NT2/D1 (cell line): ENCODE measurements at regions not wholly inside any gene's neighbourhood (a gene's known extent, or its start where the extent isn't known, plus 50 kb on each side); places are given as distances from the start of the nearest gene placed in this dataset.
"Not testable (repeated sequence)": the region's sequence is repeated elsewhere in the genome, so short reads cannot be mapped to it uniquely, and the experiment has no call there.

Experiments used
- DNase-seq: peaks from one replicate; pipeline ENCODE4 v3.0.0-alpha.2; 2011; ENCODE audit warnings: low read depth, low spot score
- H3K27me3 ChIP-seq: 2 replicates; pipeline ENCODE4 v1.6.0; 2011; ENCODE audit warnings: mild to moderate bottlenecking; ENCODE audit not compliant: insufficient read length, insufficient read depth
- H3K36me3 ChIP-seq: 2 replicates; pipeline ENCODE4 v1.6.1; 2011; ENCODE audit warnings: mild to moderate bottlenecking, low read length, mixed read lengths; ENCODE audit not compliant: insufficient read depth, insufficient read length
- H3K4me1 ChIP-seq: 2 replicates; pipeline ENCODE4 v1.5.1; 2011; ENCODE audit not compliant: insufficient read depth, insufficient read length
- H3K4me3 ChIP-seq: 2 replicates; pipeline ENCODE4 v1.5.1; 2011; ENCODE audit warnings: low read depth; ENCODE audit not compliant: insufficient read length
- H3K9ac ChIP-seq: 2 replicates; pipeline ENCODE4 v1.6.0; 2011; ENCODE audit warnings: low read depth; ENCODE audit not compliant: insufficient read length
- H3K9me3 ChIP-seq: 2 replicates; pipeline ENCODE4 v1.5.1; 2011; ENCODE audit warnings: mild to moderate bottlenecking, low read length; ENCODE audit not compliant: insufficient read depth
- SUZ12 ChIP-seq: IDR thresholded peaks from 2 replicates; pipeline ENCODE4 v1.6.1; 2011; ENCODE audit not compliant: insufficient read length, insufficient read depth; ENCODE audit errors: extremely low read depth
- YY1 ChIP-seq: IDR thresholded peaks from 2 replicates; pipeline ENCODE4 v1.6.1; 2011; ENCODE audit not compliant: insufficient read length, insufficient read depth
- ZNF274 ChIP-seq: IDR thresholded peaks from 2 replicates; pipeline ENCODE4 v1.6.1; 2011; ENCODE audit warnings: mild to moderate bottlenecking, low read depth, low read length

- peaks cover 24% of the 10 kb centered on the region; the same call in 1 of the 2 replicates for H3K9me3 ChIP-seq
- no peak overlapping the region for H3K4me3 ChIP-seq
- H3K4me1 ChIP-seq: no peaks in the 10 kb centered on the region
- H3K27me3 ChIP-seq: no peaks in the 10 kb centered on the region
- DNase-seq: no peak
- H3K9ac ChIP-seq: no peak overlapping the region
- no peak for TF ChIP-seq SUZ12
- no peak for TF ChIP-seq ZNF274
- TF ChIP-seq YY1: no peak
- H3K36me3 ChIP-seq: no peaks in the 10 kb centered on the region
Observed at GRCh38 chr12:7591531-7591930, 74.2 kb downstream of the APOBEC1 start.

DNA sequence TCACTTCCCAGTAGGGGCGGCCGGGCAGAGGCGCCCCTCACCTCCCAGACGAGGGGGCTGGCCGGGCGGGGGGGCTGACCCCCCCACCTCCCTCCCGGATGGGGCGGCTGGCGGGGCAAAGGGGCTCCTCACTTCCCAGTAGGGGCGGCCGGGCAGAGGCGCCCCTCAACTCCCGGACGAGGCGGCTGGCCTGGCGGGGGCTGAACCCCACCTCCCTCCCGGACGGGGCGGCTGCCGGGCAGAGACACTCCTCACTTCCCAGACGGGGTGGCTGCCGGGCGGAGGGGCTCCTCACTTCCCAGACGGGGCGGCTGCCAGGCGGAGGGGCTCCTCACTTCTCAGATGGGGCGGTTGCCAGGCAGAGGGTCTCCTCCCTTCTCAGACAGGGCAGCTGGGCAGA lies 75.6 kb downstream of the APOBEC1 start:
- H3K4me3 ChIP-seq, DNase-seq, H3K27me3 ChIP-seq, H3K9ac ChIP-seq, H3K36me3 ChIP-seq, H3K4me1 ChIP-seq: not testable (repeated sequence)
- peaks cover 28% of the 10 kb centered on the region for H3K9me3 ChIP-seq

DNA sequence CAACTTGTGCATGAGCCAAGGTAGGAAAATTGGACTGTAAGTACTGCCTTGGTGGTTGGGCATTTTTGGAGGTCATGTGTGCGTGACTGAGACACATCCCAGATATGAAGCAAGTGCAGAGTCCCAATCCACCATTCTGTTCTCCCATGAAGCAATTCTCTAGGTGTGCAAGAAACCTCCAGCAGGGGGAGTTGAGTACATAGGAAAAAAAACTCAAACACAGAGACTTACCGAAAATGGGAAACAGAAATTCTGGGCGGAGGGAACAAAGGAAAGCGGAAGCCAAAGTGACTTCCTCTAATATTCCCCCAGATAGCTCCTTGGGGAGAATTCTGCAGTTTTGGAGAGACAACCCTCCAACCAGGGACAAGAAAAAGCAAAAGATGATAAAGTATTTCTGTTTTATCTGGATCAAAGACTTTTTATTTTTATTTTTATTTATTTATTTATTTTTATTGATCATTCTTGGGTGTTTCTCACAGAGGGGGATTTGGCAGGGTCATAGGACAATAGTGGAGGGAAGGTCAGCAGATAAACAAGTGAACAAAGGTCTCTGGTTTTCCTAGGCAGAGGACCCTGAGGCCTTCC lies 76.9 kb downstream of the APOBEC1 start:
- peak; percentile 68 for DNase-seq
- H3K4me1 ChIP-seq, H3K4me3 ChIP-seq, H3K27me3 ChIP-seq, H3K36me3 ChIP-seq, H3K9ac ChIP-seq: not testable (repeated sequence)
- H3K9me3 ChIP-seq: peaks cover 31% of the 10 kb centered on the region

GRCh38 chr12:7584137-7584536 lies 80.6 kb upstream of the CD163 start:
- not testable (repeated sequence) for H3K9ac ChIP-seq, H3K36me3 ChIP-seq, H3K27me3 ChIP-seq, H3K4me3 ChIP-seq, H3K4me1 ChIP-seq, DNase-seq
- H3K9me3 ChIP-seq: peaks cover 25% of the 10 kb centered on the region

GRCh38 chr12:7583471-7583870 lies 79.9 kb upstream of the CD163 start:
- Histone ChIP-seq H3K9me3 (peaks cover 27% of the 10 kb centered on the region), H3K9ac (no peak overlapping the region), H3K36me3 (no peaks in the 10 kb centered on the region), H3K4me1 (no peaks in the 10 kb centered on the region), H3K4me3 (no peak overlapping the region), H3K27me3 (no peaks in the 10 kb centered on the region)
- no peak for DNase-seq
- no peak for TF ChIP-seq YY1
- no peak for TF ChIP-seq SUZ12
- no peak for TF ChIP-seq ZNF274

GRCh38 chr12:7582796-7583195 lies 79.2 kb upstream of the CD163 start:
- DNase-seq: no peak
- H3K4me1 ChIP-seq: no peaks in the 10 kb centered on the region
- no peak overlapping the region for H3K4me3 ChIP-seq
- peaks cover 24% of the 10 kb centered on the region for H3K9me3 ChIP-seq
- TF ChIP-seq ZNF274 (no peak), YY1 (no peak), SUZ12 (no peak)
- no peak overlapping the region for H3K9ac ChIP-seq
- H3K36me3 ChIP-seq: no peaks in the 10 kb centered on the region
- no peaks in the 10 kb centered on the region for H3K27me3 ChIP-seq

GRCh38 chr12:7581625-7582024 lies 78.0 kb upstream of the CD163 start:
- H3K36me3 ChIP-seq: no peaks in the 10 kb centered on the region
- H3K4me3 ChIP-seq: no peak overlapping the region
- no peak for DNase-seq
- no peaks in the 10 kb centered on the region for H3K4me1 ChIP-seq
- TF ChIP-seq SUZ12: no peak
- TF ChIP-seq YY1: no peak
- no peak for TF ChIP-seq ZNF274
- no peak overlapping the region for H3K9ac ChIP-seq
- no peaks in the 10 kb centered on the region for H3K27me3 ChIP-seq
- H3K9me3 ChIP-seq: peaks cover 24% of the 10 kb centered on the region

- TF ChIP-seq YY1 (no peak), ZNF274 (no peak), SUZ12 (no peak)
- H3K4me1 ChIP-seq: no peaks in the 10 kb centered on the region
- no peak overlapping the region for H3K9ac ChIP-seq
- H3K9me3 ChIP-seq: peaks cover 24% of the 10 kb centered on the region
- H3K36me3 ChIP-seq: no peaks in the 10 kb centered on the region
- H3K4me3 ChIP-seq: no peak overlapping the region
- no peaks in the 10 kb centered on the region for H3K27me3 ChIP-seq
- no peak for DNase-seq
Observed at GRCh38 chr12:7581046-7581445, 77.5 kb upstream of the CD163 start.
